B cell (primary cell): ENCODE measurements at regions not wholly inside any gene's neighbourhood (a gene's known extent, or its start where the extent isn't known, plus 50 kb on each side); places are given as distances from the start of the nearest gene placed in this dataset.

Source experiments
- EZH2 ChIP-seq: IDR thresholded peaks from 2 replicates; pipeline ENCODE4 v1.6.1; 2012; ENCODE audit warnings: borderline replicate concordance, low read depth, mild to moderate bottlenecking, moderate library complexity, low read length; ENCODE audit not compliant: insufficient read depth, poor library complexity, severe bottlenecking
- TF ChIP-seq, protein P1 (sequence below): fragments of 200-600 bp; IDR thresholded peaks from one replicate; pipeline ENCODE4 v1.8.0; 2022; ENCODE audit warnings: antibody characterized with exemption, mild to moderate bottlenecking

DNA sequence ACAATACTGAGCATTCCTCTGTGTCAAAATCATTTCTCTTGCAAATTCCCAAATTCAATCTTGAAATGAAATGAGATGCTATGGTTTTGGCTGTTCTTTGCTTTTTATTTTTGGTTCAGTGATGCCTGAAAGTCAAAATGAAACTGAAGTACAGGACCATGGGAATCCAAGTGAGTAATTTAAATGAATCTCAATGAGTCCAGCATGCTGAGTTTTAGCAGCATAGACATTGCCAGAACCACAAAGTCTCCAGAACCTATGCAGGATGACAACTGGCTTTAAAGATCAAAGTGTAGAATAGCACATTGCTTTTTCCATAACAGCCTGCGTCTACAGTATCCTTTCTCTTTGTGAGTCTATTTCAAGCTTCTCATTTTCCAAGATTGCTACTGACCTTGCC is 1050.7 kb upstream of the PIK3C3 start:
- TF ChIP-seq, protein P1, sequence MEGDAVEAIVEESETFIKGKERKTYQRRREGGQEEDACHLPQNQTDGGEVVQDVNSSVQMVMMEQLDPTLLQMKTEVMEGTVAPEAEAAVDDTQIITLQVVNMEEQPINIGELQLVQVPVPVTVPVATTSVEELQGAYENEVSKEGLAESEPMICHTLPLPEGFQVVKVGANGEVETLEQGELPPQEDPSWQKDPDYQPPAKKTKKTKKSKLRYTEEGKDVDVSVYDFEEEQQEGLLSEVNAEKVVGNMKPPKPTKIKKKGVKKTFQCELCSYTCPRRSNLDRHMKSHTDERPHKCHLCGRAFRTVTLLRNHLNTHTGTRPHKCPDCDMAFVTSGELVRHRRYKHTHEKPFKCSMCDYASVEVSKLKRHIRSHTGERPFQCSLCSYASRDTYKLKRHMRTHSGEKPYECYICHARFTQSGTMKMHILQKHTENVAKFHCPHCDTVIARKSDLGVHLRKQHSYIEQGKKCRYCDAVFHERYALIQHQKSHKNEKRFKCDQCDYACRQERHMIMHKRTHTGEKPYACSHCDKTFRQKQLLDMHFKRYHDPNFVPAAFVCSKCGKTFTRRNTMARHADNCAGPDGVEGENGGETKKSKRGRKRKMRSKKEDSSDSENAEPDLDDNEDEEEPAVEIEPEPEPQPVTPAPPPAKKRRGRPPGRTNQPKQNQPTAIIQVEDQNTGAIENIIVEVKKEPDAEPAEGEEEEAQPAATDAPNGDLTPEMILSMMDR: no peak
- TF ChIP-seq EZH2: no peak
